ENCODE measurements at regions not wholly inside any gene's neighbourhood (a gene's known extent, or its start where the extent isn't known, plus 50 kb on each side); places are given as distances from the start of the nearest gene placed in this dataset.
A peak's percentile ranks its signal among the peaks of the same experiment; 100 is the strongest.
"Not testable (repeated sequence)": the region's sequence is repeated elsewhere in the genome, so short reads cannot be mapped to it uniquely, and the experiment has no call there.

DNA sequence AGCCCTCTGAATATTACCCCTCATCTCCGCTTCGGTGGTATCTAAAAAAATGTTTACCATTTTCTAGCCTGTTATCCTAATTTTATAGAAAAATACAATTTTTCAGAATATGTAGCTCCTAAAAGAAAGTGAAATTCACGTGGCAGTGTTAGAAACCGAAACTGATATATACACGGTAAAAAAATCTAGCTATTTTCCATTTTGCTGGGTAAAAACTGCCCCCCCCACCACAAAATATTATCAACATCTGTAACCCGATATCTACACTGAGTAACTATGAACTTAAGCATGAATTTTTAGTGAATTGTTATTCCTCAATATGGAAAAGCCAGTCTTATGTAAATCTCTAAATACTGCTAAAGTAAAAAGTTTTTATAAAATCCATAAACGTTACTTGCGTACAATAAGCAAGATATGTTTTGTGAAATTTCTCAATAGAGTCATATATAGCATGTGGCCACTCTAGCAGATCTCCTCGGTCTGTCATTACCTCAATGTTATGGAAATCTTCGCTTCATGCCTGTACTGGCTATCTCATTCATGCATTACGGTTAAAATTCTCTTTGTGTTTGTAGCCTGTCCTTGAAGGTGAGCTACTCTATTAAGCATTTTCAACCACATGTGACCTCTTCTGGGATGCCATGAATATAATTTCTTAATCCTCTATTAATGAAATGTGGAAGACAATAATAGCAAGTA lies 524.2 kb downstream of the TRIB2 start:
- TF ChIP-seq JUND (IDR thresholded peaks at IDR 0.05; ENCODE audit: low read depth): no peak
- no peak for DNase-seq (ENCODE audit: low read depth in 1 of 2, low spot score in 1 of 2)
- in situ Hi-C loops (cut with HindIII; ENCODE audit: low pct_unique_long_range_greater_than_20kb, low sequenced_read_pairs): no loop called here

DNA sequence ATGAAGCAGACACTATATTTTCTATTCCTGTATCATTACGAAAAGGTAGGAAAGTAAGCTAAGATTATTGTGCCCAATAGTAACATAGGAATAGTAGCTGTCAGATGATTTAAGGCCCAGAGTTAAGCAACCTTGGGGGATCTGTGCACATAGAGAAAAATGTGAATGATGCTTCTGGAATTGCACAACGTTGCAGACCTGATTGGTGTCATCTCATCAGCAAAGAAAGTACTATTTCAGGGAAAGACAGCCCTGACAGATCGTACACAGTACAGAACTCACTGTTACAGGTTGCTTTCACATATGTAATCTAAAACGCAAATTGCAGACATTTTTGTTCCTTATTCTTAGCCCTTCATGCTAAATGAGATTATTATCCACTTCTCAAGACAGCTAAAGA lies 535.9 kb downstream of the TRIB2 start:
- DNase-seq (ENCODE audit: low read depth in 1 of 2, low spot score in 1 of 2): no peak
- in situ Hi-C loops (cut with HindIII; ENCODE audit: low pct_unique_long_range_greater_than_20kb, low sequenced_read_pairs): no loop called here
- TF ChIP-seq JUND (IDR thresholded peaks at IDR 0.05; ENCODE audit: low read depth): no peak

DNA sequence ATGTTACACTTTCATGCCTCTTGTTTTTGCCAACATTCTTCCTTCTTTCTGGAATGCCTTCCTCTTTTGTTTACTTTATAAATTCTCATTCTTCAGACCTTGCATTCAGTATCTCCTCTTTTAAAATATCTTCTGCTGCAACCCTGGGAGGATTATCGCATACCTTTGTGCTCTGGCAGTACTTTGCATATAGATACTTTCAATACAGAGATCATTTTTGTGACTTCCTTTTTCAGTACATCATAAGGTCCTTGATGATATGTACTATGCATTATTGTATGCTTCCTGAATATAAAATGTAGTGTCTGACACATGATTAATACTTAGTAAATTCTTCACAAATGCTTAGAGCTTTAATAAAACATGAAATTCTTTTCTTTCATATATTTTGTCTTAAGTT lies 538.7 kb downstream of the TRIB2 start:
- no peak for DNase-seq (ENCODE audit: low read depth in 1 of 2, low spot score in 1 of 2)
- TF ChIP-seq JUND (IDR thresholded peaks at IDR 0.05; ENCODE audit: low read depth): no peak
- in situ Hi-C loops (cut with HindIII; ENCODE audit: low pct_unique_long_range_greater_than_20kb, low sequenced_read_pairs): no loop called here

DNA sequence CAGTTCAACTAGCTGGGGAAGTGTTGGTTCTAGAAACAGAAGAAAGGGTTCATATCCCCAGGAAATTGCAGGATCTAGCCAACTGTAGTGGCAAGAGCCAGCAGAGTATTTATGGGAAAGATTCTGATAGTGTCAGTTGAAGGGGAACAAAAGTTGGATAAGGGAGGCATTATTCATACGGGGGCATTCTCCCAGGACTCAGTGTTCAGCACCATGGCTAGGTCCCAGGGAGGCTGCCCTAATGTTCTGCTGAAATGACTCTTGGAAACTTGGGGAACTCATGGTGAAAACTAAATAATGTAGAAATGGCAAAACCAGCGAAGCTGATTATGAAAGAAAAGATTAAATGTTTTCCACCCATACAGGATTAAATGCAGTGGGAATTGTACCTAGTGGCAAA lies 543.7 kb downstream of the TRIB2 start:
- in situ Hi-C loops (cut with HindIII; ENCODE audit: low pct_unique_long_range_greater_than_20kb, low sequenced_read_pairs): no loop called here
- peak in 1 of 2 experiments; percentile 11 for DNase-seq (ENCODE audit: low read depth in 1 of 2, low spot score in 1 of 2)
- no peak for TF ChIP-seq JUND (IDR thresholded peaks at IDR 0.05; ENCODE audit: low read depth)

DNA sequence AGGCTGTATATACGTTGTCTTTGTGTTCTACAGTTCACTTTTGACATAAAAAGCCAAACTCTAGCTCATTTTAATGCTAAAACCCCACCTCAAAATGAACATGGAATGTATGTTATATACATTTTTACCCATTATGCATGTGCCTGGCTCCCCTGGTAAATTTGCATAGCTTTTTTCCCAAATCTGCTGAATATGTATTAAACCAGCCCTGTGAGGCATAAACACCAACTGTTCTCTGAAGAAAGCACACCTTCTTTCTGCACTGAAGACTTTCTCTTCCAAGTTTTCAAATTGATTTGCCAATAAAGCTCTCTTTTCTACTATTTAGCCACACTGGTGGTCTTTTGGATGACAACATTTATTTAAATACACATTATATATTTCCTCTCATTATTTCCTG lies 549.4 kb downstream of the TRIB2 start:
- DNase-seq (ENCODE audit: low read depth in 1 of 2, low spot score in 1 of 2): no peak
- TF ChIP-seq JUND (IDR thresholded peaks at IDR 0.05; ENCODE audit: low read depth): no peak
- in situ Hi-C loops (cut with HindIII; ENCODE audit: low pct_unique_long_range_greater_than_20kb, low sequenced_read_pairs): no loop called here

DNA sequence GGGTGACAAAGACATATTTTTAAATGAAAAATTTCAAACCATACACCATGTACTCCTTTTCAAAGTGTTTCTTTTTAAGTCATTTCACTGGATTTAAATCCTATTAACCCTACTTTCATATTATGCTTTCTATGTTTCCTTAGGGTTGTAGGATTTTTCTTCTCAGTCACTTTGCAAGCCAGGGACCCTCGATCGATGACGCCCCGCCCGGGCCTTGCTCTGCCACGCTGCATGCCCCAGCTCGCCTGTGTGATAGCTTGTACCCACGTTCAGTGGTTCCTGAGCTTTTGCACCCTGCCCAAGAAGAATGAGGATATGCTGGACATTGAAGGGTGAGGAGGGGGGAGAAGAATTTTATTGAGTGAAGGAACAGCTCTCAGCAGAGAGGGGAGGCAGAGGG lies 568.0 kb downstream of the TRIB2 start:
- in situ Hi-C loops (cut with HindIII; ENCODE audit: low pct_unique_long_range_greater_than_20kb, low sequenced_read_pairs): no loop called here
- no peak for DNase-seq (ENCODE audit: low read depth in 1 of 2, low spot score in 1 of 2)
- no peak for TF ChIP-seq JUND (IDR thresholded peaks at IDR 0.05; ENCODE audit: low read depth)

DNA sequence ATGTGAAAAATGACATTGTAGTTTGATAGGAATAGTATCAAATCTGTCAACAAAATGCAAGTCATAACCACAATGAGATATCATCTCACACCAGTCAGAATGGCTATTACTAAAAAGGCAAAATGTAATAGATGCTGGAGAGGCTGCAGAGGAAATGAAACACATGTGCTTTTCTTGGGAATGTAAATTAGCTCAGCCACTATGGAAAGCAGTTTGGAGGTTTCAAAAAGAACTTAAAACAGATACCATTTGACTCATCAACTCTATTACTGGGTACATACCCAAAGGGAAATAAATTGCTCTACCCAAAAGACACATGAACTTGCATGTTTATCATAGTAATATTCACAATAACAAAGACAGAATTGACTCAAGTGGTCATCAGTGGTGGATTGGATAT lies 572.6 kb downstream of the TRIB2 start:
- no peak for DNase-seq (ENCODE audit: low read depth in 1 of 2, low spot score in 1 of 2)
- TF ChIP-seq JUND (IDR thresholded peaks at IDR 0.05; ENCODE audit: low read depth): no peak
- in situ Hi-C loops (cut with HindIII; ENCODE audit: low pct_unique_long_range_greater_than_20kb, low sequenced_read_pairs): no loop called here

DNA sequence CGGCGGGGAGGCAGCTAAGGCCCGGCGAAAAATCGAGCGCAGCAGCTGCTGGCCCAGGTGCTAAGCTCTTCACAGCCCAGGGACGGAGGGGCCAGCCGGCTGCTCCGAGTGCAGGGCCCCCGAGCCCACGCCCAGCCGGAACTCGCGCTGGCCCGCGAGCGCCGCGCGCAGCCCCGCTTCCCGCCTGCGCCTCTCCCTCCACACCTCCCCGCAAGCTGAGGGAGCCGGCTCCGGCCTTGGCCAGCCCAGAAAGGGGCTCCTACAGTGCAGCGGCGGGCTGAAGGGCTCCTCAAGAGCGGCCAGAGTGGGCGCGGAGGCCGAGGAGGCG lies 591.7 kb downstream of the TRIB2 start:
- DNase-seq (ENCODE audit: low read depth in 1 of 2, low spot score in 1 of 2); in situ Hi-C loops (cut with HindIII; ENCODE audit: low pct_unique_long_range_greater_than_20kb, low sequenced_read_pairs): not testable (repeated sequence)

DNA sequence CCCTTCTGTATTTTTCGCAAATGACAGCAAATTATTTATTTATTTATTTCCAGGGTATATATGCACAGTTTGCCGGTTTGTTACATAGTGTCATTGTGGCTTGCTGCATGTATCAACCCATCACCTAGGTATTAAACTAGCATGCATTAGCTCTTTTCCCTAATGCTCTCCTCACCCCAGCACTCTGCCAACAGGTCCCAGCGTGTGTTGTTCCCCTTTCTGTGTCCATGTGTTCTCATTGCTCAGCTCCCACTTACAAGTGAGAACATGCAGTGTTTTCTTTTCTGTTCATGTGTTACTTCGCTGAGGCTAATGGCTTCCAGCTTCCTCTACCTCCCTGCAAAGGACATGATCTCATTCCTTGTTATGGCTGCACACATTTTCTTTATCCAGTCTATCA lies 592.3 kb downstream of the TRIB2 start:
- in situ Hi-C loops (cut with HindIII; ENCODE audit: low pct_unique_long_range_greater_than_20kb, low sequenced_read_pairs): no loop called here
- no peak for DNase-seq (ENCODE audit: low read depth in 1 of 2, low spot score in 1 of 2)
- TF ChIP-seq JUND (IDR thresholded peaks at IDR 0.05; ENCODE audit: low read depth): no peak

DNA sequence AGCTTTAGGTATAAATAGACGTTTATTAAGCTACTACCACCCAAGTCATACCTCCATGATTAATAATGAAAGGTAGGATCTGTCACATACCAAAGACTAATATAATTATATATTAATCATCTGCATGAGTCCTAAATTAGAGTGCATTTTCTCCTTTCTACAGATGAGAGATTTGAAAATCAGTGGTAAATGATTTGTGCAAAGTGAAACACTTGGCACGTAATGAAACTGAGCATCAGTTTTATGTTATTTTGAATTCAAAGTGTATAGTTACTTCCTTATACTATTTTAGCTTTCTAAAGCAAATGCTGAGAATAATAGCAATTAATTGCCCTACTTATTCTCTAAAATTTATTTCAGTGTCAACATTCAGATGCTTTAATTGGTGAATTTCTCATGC lies 615.3 kb downstream of the TRIB2 start:
- in situ Hi-C loops (cut with HindIII; ENCODE audit: low pct_unique_long_range_greater_than_20kb, low sequenced_read_pairs): no loop called here
- no peak for TF ChIP-seq JUND (IDR thresholded peaks at IDR 0.05; ENCODE audit: low read depth)
- DNase-seq (ENCODE audit: low read depth in 1 of 2, low spot score in 1 of 2): no peak

DNA sequence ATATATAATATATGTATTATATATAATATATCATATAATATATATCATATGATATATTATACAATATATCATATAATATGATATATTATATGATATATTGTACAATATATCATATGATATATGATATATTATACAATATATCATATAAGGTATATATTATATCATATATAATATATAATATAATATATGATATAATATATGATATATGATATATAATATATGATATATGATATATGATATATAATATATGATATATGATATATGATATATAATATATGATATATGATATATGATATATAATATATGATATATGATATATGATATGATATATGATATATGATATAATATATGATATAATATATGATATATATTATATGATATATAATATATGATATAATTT lies 617.3 kb downstream of the TRIB2 start:
- in situ Hi-C loops (cut with HindIII; ENCODE audit: low pct_unique_long_range_greater_than_20kb, low sequenced_read_pairs); DNase-seq (ENCODE audit: low read depth in 1 of 2, low spot score in 1 of 2): not testable (repeated sequence)

DNA sequence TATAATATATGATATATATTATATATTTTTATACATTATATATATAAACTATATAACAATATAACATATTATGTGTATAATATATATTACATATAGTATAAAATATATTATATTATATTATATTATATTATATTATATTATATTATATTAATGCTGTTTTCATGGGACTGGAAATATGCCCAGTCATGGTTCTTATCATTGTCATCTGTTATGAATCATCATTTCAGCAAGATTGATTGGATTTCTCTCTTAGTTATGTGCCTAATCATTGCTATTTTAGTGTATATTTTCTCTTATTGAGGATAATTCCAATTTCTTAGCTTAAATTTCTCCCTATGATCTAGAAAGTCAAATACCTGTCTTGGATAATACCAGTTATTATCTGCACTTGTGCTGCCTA lies 617.8 kb downstream of the TRIB2 start:
- no peak for DNase-seq (ENCODE audit: low read depth in 1 of 2, low spot score in 1 of 2)
- TF ChIP-seq JUND (IDR thresholded peaks at IDR 0.05; ENCODE audit: low read depth): no peak
- in situ Hi-C loops (cut with HindIII; ENCODE audit: low pct_unique_long_range_greater_than_20kb, low sequenced_read_pairs): no loop called here

DNA sequence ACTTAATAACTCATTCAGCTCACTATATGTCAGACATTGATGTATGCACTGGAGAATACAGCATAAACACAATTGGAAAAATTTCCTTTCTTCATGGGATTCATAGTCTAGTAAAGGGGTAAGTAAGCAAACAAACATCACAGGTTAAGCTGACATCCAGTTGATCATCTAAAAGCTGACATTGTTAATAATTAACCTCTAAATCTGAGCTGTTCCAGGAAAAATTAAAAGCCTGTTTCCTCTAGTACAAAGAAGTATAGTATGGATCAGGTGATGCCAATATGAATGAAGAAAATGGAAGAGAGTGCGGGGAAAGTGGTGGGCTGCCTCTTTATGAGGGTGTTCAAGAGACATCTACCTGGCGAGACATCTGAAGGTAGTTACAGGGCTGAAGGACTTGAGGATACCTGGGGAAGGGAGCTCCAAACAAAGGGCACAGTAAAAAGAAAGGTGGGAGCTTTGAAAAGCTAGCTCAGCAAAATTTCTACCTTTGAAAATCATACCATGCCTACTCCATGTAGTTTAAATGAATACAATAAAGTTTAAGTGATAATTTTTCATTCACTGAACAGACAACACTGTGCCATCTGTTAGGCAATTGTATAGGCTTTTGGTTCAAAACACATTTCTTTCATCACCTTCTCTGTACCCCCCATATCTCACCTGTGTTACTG lies 619.3 kb downstream of the TRIB2 start:
- in situ Hi-C loops (cut with HindIII; ENCODE audit: low pct_unique_long_range_greater_than_20kb, low sequenced_read_pairs): no loop called here
- TF ChIP-seq JUND (IDR thresholded peaks at IDR 0.05; ENCODE audit: low read depth): no peak
- no peak for DNase-seq (ENCODE audit: low read depth in 1 of 2, low spot score in 1 of 2)

DNA sequence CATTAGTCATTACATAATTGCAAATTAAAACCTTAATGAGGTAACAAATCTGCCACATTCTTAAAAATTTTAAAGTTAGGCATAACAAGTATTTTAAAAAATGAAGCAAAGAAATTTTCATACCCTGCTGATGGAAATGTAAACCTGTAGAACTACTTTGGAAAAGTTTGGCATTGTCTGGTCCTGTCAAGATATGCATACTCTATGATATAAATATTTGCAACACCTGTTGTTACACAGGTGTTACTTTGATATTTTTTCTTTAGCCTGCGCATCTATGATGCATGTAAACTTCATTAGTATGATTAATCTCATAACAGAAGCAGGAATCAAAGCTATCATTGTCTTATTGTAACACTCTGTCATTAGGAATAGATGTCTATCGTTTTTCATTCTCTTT lies 634.3 kb downstream of the TRIB2 start:
- in situ Hi-C loops (cut with HindIII; ENCODE audit: low pct_unique_long_range_greater_than_20kb, low sequenced_read_pairs): no loop called here

More for the DNA sequence above, 634.3 kb downstream of the TRIB2 start:
- TF ChIP-seq JUND (IDR thresholded peaks at IDR 0.05; ENCODE audit: low read depth): no peak
- DNase-seq (ENCODE audit: low read depth in 1 of 2, low spot score in 1 of 2): no peak
